GM18873 (cell line): ENCODE measurements at regions not wholly inside any gene's neighbourhood (a gene's known extent, or its start where the extent isn't known, plus 50 kb on each side); places are given as distances from the start of the nearest gene placed in this dataset.

Source experiments
- ATAC-seq: cut with Tn5 transposase; IDR thresholded peaks from one replicate; pipeline ENCODE4 v1.9.1; 2021; ENCODE audit warnings: mild to moderate bottlenecking, moderate library complexity, moderate number of reproducible peaks; ENCODE audit not compliant: unreplicated experiment, low FRiP score

DNA sequence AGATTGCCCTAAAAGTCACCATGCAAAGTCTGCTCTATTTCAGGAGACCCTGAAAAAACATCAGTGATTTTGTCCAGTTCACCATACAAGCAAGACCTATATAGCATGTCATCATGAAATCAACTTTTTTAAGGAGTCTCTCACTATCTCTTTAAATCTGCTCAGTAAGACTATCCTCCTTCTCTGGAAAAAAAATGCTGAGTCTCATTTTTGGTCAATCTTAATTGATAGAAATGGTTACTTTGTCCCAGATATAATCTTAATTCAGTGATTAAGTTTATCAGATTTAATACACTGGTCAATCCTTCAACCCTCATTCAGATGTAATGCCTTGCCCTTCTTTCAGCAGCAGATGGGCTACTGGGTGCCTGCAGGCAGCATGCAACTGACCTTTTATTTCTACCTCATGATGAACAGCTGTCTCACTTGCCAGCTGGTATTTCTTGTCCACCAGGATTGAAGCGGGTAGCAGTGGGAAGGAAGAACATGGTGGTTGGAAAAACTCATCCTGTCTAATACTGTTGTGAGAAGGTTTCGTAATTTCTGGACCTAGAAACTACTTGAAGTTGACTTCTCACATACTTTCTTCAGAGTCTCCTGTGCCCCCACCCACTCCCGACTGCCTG lies 375.3 kb downstream of the DNAH5 start:
- ATAC-seq: no peak

DNA sequence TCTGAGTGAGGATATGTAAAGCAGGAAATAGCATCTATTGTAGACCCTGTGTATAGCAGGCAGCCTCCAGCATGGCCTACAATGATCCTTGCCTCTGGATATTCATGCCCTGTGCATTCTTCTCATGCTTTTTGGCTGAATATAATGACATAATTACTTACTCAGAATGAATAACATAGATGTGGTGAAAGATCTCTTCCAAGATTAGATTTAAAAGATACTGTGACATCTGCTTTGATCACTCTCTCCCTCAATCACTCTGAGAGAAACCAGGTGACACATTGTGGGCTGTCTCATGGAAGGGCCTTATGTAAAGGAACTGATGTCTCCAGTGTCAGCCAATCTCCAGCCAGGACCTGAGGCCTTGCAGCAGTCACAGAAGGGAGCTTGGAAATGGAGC lies 376.7 kb downstream of the DNAH5 start:
- ATAC-seq: no peak

DNA sequence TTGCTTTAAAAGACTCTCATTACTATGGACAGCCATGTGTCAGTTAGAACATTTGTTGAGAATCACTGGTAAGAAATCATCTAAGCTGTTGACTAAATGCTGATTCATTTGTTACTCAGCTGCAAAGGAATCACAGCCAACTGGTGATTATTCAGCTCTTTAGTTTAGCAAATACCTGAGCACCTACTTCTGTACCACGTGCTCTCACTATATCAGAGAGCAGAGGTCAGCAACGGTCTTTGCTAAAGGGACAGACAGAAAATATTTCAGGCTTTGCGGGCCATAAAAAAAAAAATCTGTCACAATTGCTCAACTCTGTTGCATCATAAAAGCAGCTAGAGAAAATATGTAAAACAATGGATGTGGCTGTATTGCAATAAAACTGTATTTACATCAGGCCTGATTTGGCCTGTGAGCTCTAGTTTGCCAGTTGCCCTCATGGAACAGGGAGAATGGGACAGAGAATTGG lies 377.6 kb downstream of the DNAH5 start:
- ATAC-seq: no peak

DNA sequence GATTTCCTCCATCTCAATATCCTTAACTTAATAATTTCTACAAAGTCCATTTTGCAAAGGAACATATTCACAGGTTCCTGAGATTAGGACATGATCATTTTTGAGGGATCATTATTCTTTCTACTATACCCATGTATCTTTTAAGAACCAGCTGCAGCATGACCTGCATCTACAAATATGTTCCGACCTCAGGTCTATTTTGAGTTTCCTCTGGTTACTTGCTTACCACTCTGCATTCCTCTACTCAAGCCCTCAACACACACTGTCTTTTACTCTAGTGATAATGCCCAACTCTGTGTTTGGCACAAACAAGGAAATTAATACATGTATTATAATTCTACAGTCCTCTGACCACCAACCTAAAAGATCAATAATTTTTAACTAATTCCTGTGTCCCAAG lies 386.1 kb downstream of the DNAH5 start:
- ATAC-seq: no peak

DNA sequence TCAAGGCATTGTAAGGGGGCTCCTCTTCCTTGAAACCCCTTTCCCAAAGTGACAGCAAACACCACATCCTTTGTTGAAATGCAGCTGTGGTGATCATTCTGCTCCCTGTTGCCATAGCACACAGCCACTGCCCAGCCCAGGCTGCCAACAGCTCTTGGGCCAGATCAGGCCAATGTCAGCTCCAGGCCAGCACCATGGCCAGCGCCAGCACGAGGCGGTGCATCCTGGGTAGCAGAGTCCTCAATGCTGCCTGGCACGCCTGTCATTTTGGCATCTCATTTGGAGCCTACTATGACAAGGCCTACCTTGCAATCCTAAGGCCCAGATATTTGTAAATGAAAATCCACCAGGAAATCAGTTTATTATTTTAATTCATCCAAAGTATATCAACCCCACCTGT lies 390.6 kb downstream of the DNAH5 start:
- ATAC-seq: no peak

DNA sequence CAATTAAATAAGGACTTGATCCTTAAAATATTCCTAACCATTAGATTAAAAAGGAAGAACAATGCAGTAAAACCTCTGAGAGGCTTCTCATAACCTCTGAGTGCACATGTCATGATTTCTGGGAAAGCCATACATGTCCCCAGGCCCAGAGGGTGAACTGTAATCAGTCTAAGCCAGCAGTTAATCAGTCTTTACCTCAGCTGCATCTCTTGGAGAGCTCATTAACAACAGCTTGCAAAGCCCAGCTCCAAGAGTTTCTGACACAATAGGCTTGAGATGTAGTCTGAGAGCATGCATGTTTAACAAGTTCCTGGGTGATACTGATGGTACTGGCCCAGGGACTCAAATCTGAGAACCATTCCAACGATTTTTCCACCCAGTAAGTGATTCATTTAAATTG lies 392.1 kb downstream of the DNAH5 start:
- ATAC-seq: no peak

DNA sequence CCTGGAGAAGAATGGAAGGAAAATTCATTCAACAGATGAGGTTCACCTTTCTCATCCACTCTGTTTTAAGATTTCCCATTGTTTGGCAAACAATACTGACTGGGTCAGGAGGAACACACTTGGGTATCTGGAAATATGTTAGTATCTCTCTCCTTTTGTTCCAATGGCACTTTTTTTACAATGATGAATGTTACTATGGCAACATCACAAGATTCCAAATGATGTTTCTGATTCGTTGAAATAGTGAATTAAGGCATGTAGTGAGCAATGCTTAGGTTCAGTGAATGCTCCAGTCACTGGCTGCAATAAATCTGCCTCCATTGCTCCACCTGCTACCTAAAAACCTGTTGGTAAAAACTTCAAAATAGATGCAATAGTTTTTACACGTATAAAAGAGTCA lies 392.8 kb downstream of the DNAH5 start:
- no peak for ATAC-seq

DNA sequence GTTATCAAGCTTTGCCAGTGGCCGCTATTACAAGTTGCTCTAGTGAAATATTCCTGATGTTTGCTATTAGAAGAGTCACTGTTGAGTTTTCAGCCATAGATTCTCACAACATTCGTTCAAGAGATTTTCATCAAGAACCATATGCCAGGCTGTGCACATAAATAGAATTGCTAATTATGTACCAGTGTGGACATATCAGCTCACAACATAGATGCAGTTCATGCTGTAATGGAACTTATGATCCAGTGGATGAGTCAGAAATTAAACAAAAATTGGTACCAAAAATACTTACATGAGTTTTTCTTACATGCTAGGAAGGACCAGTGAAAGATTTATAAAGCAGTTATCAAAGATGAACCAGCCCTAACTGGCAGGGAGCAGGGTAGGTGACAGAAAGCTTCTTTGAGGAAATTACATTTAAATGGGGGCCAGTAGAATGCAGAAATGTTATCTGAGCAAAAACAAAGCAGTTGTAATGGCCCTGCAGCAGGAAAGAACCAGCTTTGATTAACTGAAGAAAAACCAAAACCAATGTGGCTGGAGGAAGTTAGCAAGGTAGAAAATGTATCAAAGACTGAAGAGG lies 404.2 kb downstream of the DNAH5 start:
- no peak for ATAC-seq

DNA sequence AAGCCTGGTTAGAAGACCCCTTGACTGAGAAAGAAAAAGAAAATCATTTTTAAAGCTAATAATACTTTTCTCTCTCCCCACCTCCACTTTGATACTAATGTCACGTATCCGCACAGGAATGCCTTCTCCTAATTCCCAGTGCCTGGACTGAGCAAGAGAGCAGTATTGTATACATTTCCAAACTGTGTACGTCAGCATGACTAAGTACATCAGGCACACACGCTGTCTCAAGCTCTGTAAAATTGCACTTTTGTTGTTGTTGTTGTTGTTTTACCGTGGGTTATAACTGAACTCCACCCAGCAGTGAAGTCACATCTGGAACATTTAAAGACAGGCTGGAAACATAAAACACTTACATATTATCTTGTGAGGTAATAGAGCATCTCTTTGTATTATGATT lies 407.6 kb downstream of the DNAH5 start:
- ATAC-seq: no peak

DNA sequence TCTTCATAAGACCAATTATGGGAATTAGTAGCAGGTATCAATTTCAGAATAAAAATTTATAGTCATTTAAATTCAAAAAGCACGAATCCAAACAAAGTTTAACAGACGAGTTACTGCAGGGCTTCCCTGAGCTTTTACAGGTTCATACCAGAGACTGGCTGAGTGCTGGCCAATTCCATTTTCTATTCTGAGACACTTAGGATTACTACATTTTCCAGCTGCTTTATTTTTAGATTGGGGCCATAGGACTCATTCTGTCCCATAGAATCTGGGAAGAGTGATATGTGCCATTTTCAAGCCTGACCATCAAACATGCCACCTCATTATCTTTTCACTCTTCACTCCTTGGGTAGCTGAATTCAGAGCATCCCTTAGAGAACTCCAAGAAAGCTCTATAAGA lies 410.7 kb downstream of the DNAH5 start:
- no peak for ATAC-seq

DNA sequence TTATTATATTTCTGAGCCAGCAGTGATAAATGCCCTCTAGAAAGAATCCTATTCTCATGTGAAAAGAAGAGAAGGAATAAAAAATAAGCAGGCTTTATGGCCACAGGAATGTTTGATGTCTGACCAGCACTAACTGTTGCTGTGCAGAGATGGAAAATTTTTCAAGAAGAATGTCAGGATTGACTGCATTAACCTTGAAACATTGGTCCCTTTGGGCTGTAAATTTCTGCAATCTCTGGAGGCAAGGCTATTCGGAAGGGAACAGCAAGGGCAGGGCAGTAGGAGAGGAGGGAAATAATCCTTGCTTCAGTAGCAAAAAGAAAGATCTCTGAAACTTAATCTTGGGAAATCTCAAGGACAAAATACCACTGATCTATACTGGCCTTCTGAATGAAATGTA lies 415.2 kb downstream of the DNAH5 start:
- ATAC-seq: no peak

DNA sequence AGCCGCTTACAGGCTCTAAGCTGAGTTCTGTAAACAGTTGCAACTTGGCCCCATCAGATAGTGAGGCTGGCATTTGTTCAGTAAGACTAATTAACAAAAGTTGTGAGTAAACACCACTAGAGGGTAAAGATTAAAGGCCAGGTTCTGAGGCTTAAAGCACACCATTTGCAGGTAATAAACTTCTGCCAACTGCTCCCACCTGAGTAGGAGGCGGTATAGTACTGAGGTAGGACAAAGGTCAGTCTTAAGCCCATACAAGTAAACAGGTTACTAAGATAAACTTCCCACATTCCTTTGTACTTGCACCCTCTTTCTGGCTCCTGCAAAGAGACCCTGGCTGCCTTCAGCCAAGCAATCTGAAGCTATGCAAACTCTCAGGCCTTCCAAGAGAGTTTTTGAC lies 419.6 kb downstream of the DNAH5 start:
- no peak for ATAC-seq

DNA sequence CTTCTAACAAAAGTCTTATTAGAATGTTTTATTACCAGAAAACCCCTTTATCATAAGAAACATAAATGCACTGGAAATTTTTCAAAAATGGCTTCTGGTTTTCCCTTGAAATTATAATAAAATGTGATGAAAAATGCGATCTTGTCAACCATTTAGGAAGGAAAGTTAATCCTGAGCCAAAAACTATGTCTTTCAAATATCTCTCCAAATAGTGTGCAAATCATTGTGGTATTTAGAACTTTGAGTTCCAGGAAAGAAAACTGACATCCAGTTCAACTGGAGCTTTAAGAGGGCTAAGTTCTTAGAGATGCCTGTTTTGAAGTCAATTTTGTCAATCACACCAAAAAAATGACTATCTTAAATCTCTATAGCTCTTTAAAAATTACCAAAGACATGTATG lies 425.4 kb downstream of the DNAH5 start:
- no peak for ATAC-seq

DNA sequence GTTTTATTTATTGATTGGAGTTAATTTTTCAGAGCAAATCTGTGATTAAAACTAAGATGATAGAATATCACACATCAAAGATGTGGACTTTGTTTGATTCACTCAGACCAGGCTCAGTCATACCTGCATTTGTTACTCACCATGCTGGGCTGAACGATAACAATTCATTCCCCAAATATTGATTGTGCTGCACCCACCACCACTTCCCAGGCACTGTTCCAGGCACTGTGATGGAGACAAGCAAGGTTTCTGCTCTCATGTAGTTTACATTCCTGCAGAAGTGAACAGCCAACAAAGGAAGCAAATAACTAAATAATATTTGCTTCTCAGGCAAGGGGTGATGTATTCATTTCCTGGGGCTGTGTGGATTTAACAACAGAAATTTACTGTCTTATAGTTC lies 428.3 kb downstream of the DNAH5 start:
- no peak for ATAC-seq

DNA sequence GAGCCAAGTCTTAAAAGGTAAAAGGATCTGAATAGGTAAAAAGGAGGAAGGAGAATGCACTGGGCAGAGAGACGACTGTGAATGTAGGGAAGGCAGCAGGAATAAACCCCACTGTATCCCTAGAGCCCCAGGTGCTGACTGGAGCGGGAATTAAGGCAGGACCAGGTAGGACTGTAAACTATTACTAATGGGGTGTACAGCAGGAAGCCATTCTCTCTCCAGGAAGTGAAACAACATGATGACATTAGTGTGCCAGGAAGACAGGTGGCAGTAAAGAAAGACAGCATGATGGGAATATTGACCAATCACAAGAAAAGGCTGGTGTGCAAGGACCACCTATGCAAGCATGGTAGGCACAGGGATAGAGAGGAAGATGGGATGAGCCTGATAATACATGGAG lies 433.0 kb downstream of the DNAH5 start:
- no peak for ATAC-seq

DNA sequence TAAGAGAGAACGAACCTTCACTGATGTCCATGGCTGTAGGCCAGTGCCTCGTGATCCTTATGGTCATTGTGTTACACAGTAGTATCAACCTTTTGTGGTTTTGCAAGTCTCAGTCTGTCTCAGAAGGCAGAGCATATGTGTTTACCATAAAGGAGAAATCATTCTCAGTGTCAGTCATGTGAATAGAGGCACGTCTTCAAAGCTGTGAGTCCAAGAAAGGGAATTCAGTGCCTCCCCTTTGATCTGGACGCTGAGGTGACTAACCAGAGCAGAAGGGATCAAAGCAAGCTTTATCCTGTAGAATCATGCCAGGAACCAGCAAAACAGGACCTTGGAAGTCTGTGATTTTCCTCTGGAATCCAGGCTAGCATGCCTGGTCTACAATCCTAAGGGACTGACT lies 433.9 kb downstream of the DNAH5 start:
- ATAC-seq: no peak

DNA sequence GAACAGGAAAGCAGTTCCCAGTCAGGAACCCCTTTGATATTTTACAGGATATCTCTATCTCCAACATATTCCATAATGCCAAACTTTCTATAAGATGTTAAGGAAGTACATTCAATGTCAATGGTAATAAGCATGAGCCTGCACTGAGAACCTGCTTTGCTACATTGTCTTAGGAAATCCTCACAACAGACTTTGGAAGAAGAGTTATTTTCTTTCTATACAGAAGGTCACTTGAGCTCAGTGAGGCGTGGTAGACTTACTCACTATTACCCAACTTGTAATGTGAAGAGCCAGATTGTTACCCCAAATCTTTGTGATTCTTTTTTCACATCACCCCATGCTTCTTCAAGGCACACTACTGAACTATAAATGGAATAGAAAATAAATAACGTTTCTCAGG lies 435.9 kb downstream of the DNAH5 start:
- ATAC-seq: no peak

DNA sequence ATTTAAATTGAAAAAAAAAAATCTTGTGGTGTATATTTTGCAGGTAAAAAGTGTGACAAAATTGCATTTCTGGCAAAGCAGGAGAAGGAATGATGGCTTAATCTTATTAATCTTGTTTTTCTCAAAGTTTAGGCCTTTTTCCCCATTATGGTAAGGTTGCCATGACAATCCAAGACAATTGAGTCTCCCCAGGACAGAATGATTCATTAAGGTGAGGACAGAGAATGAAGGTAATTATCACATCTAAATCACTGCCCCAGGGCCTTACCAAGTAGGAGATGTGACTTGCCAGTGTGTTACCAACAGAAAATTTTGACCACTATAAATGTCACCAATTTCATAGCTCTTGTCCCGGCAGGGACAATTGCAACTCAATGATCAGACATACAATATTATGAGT lies 439.2 kb downstream of the DNAH5 start:
- no peak for ATAC-seq

DNA sequence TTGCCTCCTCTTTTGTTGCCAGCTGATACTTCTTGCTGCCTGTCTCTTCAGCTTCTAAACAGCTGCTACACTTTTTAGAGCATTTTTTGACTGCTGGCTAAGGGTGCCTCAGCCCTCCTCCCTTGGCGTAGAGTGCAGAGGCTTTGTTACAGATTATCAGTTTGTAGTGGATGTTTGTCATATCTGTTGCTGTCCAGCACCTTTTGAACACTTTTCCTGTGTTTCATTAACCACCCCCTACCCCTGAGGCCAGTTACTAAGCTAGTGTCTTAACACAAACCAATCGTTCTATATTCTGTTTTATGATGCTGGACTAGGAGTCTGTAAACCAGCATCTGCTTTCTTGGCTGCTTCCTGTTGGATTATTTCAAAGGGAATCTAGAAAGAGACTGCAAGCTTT lies 441.5 kb downstream of the DNAH5 start:
- ATAC-seq: no peak

DNA sequence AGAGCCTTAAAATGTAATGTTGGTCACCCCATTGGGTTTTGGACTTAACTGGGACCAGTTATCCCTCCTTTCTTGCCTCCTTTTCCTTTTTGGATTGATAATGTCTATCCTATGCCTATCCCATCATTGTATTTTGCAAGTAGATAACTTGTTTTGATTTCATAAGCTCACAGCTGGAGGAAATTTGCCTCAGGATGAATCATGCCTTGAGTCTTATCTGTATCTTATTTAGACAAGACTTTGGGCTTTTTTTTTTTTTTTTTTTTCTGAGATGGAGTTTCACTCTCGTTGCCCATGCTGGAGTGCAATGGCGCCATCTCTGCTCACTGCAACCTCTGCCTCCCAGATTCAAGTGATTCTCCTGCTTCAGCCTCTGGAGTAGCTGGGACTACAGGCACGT lies 443.3 kb downstream of the DNAH5 start:
- no peak for ATAC-seq

DNA sequence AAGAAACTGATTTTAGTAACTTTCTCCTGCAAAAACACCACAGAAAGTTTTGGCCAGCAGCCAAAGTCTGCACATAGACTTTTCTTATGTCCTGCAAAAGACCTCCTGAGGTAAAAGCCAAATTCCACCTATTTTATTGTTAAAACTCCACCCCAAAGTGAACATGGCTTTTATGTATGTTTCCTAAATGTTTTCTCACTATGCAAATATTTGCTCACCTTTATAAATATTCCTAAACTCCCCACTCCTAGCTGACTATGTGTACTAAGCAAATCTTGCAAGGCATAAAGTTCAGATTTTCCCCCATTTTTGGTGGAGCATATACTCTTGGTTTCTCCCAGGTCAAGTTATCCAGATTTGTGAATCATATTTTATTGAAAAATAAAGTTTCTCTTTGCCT lies 446.2 kb downstream of the DNAH5 start:
- ATAC-seq: no peak

DNA sequence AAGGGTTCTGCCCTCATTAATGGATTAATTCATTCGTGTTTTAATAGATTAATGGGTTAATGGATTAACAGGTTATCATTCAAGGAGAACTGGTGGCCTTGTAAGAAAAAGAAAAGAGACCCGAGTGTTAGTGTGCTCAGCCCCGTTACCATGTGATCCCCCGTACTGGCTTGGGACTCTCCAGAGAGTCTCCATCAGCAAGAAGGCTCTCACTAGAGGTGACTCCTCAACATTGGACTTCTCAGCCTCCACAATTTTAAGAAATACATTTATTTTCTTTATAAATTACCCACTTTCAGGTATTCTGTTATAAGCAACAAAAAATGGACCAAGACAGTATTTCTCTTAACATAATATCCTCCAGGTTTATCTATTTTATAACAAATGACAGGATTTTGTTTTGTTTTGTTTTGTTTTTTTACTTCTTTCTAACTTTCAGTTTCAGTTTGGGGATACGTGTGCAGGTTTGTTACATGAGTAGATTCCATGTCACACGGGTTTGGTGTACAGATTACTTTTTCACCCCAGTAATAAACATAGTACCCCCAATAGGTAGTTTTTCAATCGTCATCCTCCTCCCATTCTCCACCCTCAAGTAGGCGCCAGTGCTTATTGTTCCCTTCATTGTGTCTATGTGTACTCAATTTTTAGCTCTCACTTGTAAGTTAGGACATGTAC lies 456.1 kb downstream of the DNAH5 start:
- no peak for ATAC-seq
